Mesendoderm (in vitro differentiated cells): ENCODE measurements at regions not wholly inside any gene's neighbourhood (a gene's known extent, or its start where the extent isn't known, plus 50 kb on each side); places are given as distances from the start of the nearest gene placed in this dataset.

Experiments
- DNase-seq: peaks from one replicate; pipeline ENCODE4 v3.0.0; 2013
- H2AK5ac ChIP-seq: 2 replicates; pipeline ENCODE4 v1.6.1; 2013; ENCODE audit warnings: low read length, inconsistent platforms
- H2BK120ac ChIP-seq: 2 replicates; pipeline ENCODE4 v1.6.1; 2013; ENCODE audit warnings: low read depth, mild to moderate bottlenecking, low read length, moderate library complexity, mixed read lengths
- H2BK15ac ChIP-seq: replicated peaks from 2 replicates; pipeline ENCODE4 v1.6.1; 2013; ENCODE audit warnings: low read depth, mild to moderate bottlenecking, moderate library complexity
- H2BK5ac ChIP-seq: 2 replicates; pipeline ENCODE4 v1.6.1; 2013; ENCODE audit warnings: low read length, inconsistent platforms
- H3K18ac ChIP-seq: 2 replicates; pipeline ENCODE4 v1.6.1; 2013; ENCODE audit warnings: mild to moderate bottlenecking, low read length, mixed read lengths
- H3K23ac ChIP-seq: one replicate; pipeline ENCODE4 v1.6.1; 2013; ENCODE audit warnings: low read length
- H3K27ac ChIP-seq: 2 replicates; pipeline ENCODE4 v1.5.1; 2013; ENCODE audit warnings: low read depth, mild to moderate bottlenecking, inconsistent platforms, low read length, moderate library complexity
- H3K27me3 ChIP-seq: 2 replicates; pipeline ENCODE4 v1.6.1; 2013; ENCODE audit warnings: low read length, control low read depth, mild to moderate bottlenecking, inconsistent platforms; ENCODE audit not compliant: insufficient read depth, poor library complexity
- H3K36me3 ChIP-seq: 2 replicates; pipeline ENCODE4 v1.6.1; 2013; ENCODE audit warnings: low read length, inconsistent platforms; ENCODE audit not compliant: control insufficient read depth, insufficient read depth
- H3K4ac ChIP-seq: one replicate; pipeline ENCODE4 v1.6.1; 2013; ENCODE audit warnings: low read depth, mild to moderate bottlenecking, low read length, moderate library complexity
- H3K4me1 ChIP-seq: 2 replicates; pipeline ENCODE4 v1.6.1; 2013; ENCODE audit warnings: low read depth, low read length, inconsistent platforms; ENCODE audit not compliant: control insufficient read depth
- H3K4me2 ChIP-seq: 2 replicates; pipeline ENCODE4 v1.6.1; 2013; ENCODE audit warnings: low read length
- H3K4me3 ChIP-seq: 2 replicates; pipeline ENCODE4 v1.5.1; 2013; ENCODE audit warnings: mild to moderate bottlenecking, low read length
- H3K56ac ChIP-seq: one replicate; pipeline ENCODE4 v1.6.1; 2013; ENCODE audit warnings: low read length
- H3K79me1 ChIP-seq: 2 replicates; pipeline ENCODE4 v1.6.1; 2013; ENCODE audit warnings: low read length, inconsistent platforms
- H3K79me2 ChIP-seq: 2 replicates; pipeline ENCODE4 v1.6.1; 2013; ENCODE audit warnings: mild to moderate bottlenecking, low read length; ENCODE audit not compliant: control insufficient read depth, insufficient read depth
- H3K9ac ChIP-seq: 2 replicates; pipeline ENCODE4 v1.6.1; 2013; ENCODE audit warnings: low read length, inconsistent platforms
- H4K5ac ChIP-seq: one replicate; pipeline ENCODE4 v1.6.1; 2013; ENCODE audit warnings: low read length
- H4K8ac ChIP-seq: one replicate; pipeline ENCODE4 v1.6.1; 2013; ENCODE audit warnings: low read depth, mild to moderate bottlenecking, control low read depth, low read length, moderate library complexity
- WGBS: extraction: QIAGEN DNeasy Blood & Tissue Kit; methylation state at CpG from one replicate; pipeline ENCODE4 v1.1.7; 2013; ENCODE audit warnings: low lambda C conversion rate, missing lambda C conversion rate; ENCODE audit not compliant: insufficient coverage; ENCODE audit errors: extremely low coverage; 5-methylcytosine and 5-hydroxymethylcytosine counted together

DNA sequence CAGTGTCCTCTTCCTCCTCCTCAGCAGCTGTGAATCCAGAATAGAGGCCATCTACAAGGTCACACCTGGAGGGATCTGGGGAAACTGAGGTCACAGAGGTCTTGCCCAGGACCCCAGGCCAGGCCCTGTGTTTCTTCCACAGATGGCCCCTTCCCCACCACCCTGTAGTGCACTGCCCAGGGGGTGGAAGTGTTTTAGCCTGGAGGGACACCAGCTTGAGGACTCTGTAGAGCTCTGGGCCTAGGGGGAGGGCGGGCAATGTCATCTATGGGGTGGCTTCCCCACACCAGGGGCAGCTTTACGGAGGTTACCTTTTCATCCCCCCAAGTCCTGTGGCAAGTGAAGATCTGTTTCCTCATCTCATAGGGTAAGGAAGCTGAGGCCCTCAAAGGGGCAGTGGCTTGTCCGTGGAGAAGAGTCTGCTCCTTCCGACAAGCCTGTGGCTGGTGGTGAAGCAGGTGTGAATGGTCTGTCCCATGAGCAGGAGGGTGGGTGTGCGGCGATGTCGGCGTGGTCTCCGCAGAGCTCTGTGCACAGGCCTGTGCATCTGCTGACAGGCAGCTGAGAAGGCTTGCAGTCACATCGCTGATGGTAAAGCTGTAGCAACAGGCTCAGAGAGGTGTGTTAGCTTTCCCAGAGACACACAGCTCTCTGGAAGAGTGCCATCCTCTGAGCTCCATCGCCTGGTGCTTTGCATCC is 74.1 kb upstream of the WNT7B start:
- H3K18ac ChIP-seq, result no peak overlapping the region
- H3K9ac ChIP-seq, result no peak overlapping the region
- H3K56ac ChIP-seq, result no peak overlapping the region
- H3K79me2 ChIP-seq, result no peaks in the 10 kb centered on the region
- H4K5ac ChIP-seq, result no peak overlapping the region
- no peak overlapping the region for H2BK5ac ChIP-seq
- H3K27ac ChIP-seq, result no peak overlapping the region
- no peak for DNase-seq
- no peak overlapping the region for H2BK15ac ChIP-seq
- no peak overlapping the region for H3K23ac ChIP-seq
- whole genome bisulfite sequencing, result no CpG with 5 or more reads among the region's 11 CpGs
- no peak overlapping the region for H3K4ac ChIP-seq
- H2AK5ac ChIP-seq, result no peak overlapping the region
- H3K36me3 ChIP-seq, result no peaks in the 10 kb centered on the region
- no peaks in the 10 kb centered on the region for H3K27me3 ChIP-seq
- no peak overlapping the region for H2BK120ac ChIP-seq
- H3K4me1 ChIP-seq, result no peaks in the 10 kb centered on the region
- H3K4me3 ChIP-seq, result no peak overlapping the region
- no peak overlapping the region for H4K8ac ChIP-seq
- H3K4me2 ChIP-seq, result no peak overlapping the region
- no peaks in the 10 kb centered on the region for H3K79me1 ChIP-seq

DNA sequence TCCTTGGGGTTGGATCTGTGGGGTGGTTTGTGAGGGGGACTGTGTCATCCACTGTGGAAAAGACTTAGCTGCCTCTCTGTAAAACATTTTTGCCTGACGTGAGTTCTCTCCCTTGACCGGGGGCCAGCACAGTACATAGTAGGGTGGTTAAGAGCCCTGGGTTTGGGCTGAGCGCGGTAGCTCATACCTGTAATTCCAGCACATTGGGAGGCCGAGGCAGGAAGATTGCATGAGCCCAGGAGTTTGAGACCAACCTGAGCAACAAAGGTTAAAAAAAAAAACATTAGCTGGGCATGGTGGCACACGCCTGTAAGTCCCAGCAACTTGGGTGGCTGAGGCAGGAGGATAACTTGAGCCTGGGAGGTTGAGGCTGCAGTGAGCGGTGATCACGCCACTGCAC is 74.7 kb upstream of the WNT7B start:
- Histone ChIP-seq H3K4me2 (no peak overlapping the region), H3K9ac (no peak overlapping the region), H3K56ac (no peak overlapping the region), H3K79me2 (no peaks in the 10 kb centered on the region), H3K36me3 (no peaks in the 10 kb centered on the region), H3K18ac (no peak overlapping the region), H2BK120ac (no peak overlapping the region), H2AK5ac (no peak overlapping the region), H3K4me1 (no peaks in the 10 kb centered on the region), H3K4ac (no peak overlapping the region), H3K79me1 (no peaks in the 10 kb centered on the region), H3K27me3 (no peaks in the 10 kb centered on the region), H2BK15ac (no peak overlapping the region), H3K27ac (no peak overlapping the region), H3K4me3 (no peak overlapping the region), H4K8ac (no peak overlapping the region), H2BK5ac (no peak overlapping the region), H3K23ac (no peak overlapping the region), H4K5ac (no peak overlapping the region)
- WGBS, result no CpG with 5 or more reads among the region's 8 CpGs
- DNase-seq, result no peak

DNA sequence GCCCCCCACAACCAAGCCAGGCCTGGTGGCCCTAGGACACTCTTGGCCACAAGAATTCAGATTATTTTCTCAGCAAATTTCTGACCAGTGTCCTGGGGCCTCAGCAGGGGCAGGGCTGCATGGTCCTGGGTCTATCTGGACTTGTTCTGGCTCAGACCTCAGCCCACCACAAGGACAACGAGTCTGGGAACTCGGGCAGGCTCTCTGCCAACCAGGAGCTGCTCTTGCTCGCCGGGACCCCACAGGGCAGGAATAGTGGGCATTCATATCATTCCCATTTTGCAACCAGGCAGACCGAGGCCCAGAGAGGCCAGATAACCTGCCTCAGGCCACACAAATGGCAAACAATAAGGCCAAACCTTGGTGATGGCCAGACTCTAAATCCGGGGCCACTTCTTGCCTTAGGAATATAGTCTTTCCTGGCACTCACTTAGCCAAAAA is 75.4 kb upstream of the WNT7B start:
- H2BK15ac ChIP-seq, result no peak overlapping the region
- H3K4me1 ChIP-seq, result no peaks in the 10 kb centered on the region
- no peaks in the 10 kb centered on the region for H3K36me3 ChIP-seq
- no CpG with 5 or more reads among the region's 6 CpGs for WGBS
- no peak overlapping the region for H4K8ac ChIP-seq
- no peaks in the 10 kb centered on the region for H3K27me3 ChIP-seq
- no peak overlapping the region for H3K56ac ChIP-seq
- H3K18ac ChIP-seq, result no peak overlapping the region
- H3K23ac ChIP-seq, result no peak overlapping the region
- no peak overlapping the region for H3K27ac ChIP-seq
- no peak overlapping the region for H3K4me2 ChIP-seq
- H3K9ac ChIP-seq, result no peak overlapping the region
- no peak overlapping the region for H2BK5ac ChIP-seq
- H3K4me3 ChIP-seq, result no peak overlapping the region
- DNase-seq, result no peak
- no peaks in the 10 kb centered on the region for H3K79me2 ChIP-seq
- no peak overlapping the region for H2BK120ac ChIP-seq
- no peak overlapping the region for H2AK5ac ChIP-seq
- H3K4ac ChIP-seq, result no peak overlapping the region
- no peak overlapping the region for H4K5ac ChIP-seq
- H3K79me1 ChIP-seq, result no peaks in the 10 kb centered on the region

DNA sequence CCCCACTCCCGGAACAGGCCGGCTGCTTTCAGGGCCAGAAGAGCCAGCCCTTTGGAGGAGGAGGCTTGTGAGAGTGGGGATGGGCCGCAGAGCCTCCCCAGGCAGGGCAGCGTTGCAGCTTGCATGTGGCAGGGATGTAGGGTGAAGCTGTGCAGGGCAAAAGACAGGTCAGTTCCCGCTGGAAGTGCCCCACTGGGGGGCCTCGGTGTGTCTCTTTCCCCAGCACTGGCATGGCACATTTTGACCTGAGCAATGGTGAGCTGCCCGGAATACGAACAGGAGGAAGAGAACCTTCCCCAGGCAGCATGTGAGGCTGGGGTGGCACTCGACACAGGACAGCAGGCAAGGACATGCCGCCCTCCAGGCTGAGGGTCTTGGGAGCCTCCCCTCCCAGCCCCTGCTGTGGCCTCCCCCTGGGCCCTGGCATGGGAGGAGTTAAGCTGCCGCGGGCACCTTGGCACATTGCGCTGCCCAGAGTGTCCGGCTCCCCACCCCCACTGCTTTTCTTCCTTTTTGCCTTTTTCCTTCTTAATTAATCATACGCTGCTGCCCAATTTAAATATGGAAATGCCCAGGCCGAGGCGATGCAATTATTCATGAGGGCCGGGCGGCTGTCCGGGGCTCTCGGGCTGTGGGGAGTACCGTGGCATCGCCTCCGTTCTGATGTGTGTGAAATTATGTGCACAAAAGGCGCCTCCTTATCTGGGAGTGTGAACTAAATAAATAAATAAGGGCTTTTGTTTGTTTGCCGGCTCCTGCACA is 76.0 kb upstream of the WNT7B start:
- no peak overlapping the region for H2BK120ac ChIP-seq
- H3K9ac ChIP-seq, result no peak overlapping the region
- H2BK15ac ChIP-seq, result no peak overlapping the region
- H3K23ac ChIP-seq, result no peak overlapping the region
- WGBS, result no CpG with 5 or more reads among the region's 26 CpGs
- H3K4me1 ChIP-seq, result no peaks in the 10 kb centered on the region
- no peaks in the 10 kb centered on the region for H3K36me3 ChIP-seq
- H3K4me3 ChIP-seq, result no peak overlapping the region
- no peak overlapping the region for H3K18ac ChIP-seq
- DNase-seq, result no peak
- H3K4me2 ChIP-seq, result no peak overlapping the region
- no peak overlapping the region for H4K8ac ChIP-seq
- H3K79me1 ChIP-seq, result no peaks in the 10 kb centered on the region
- H2BK5ac ChIP-seq, result no peak overlapping the region
- H3K27ac ChIP-seq, result no peak overlapping the region
- H3K4ac ChIP-seq, result no peak overlapping the region
- no peaks in the 10 kb centered on the region for H3K79me2 ChIP-seq
- H3K56ac ChIP-seq, result no peak overlapping the region
- H3K27me3 ChIP-seq, result no peaks in the 10 kb centered on the region
- H4K5ac ChIP-seq, result no peak overlapping the region
- no peak overlapping the region for H2AK5ac ChIP-seq

DNA sequence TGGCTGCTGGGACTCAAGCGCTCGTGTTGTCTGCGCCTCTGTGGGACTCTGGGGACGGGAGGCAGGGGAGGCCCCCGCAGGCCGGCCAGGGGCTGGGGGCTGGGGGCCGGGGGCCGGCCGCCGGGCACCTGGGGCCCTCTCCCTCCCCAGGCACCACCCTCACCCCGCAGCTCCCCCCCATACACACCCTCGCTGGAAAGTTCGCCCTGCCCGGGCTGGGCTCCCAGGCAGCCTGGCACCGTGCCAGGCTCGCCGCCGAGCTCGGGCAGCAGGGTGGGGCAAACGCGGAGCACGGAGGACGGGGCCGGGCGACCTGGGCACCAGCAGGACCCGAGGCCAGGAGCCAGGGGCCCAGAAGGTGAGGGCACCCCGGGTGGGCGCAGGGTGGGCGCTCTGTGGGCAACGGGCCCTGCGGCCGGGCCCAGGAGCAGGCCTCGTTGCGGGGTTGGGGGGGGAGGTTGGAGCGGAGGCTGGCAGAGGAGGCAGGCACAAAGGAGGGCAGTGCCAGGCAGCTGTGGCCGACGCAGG is 76.7 kb upstream of the WNT7B start:
- Histone ChIP-seq H3K27me3 (no peaks in the 10 kb centered on the region), H3K18ac (no peak overlapping the region), H3K4me3 (no peak overlapping the region), H3K4me2 (no peak overlapping the region), H2AK5ac (no peak overlapping the region), H2BK120ac (no peak overlapping the region), H3K79me2 (no peaks in the 10 kb centered on the region), H2BK15ac (no peak overlapping the region), H4K8ac (no peak overlapping the region), H3K4ac (no peak overlapping the region), H3K56ac (no peak overlapping the region), H3K36me3 (no peaks in the 10 kb centered on the region), H3K79me1 (no peaks in the 10 kb centered on the region), H3K4me1 (no peaks in the 10 kb centered on the region), H4K5ac (no peak overlapping the region), H3K27ac (no peak overlapping the region), H3K23ac (no peak overlapping the region), H2BK5ac (no peak overlapping the region), H3K9ac (no peak overlapping the region)
- no peak for DNase-seq
- no CpG with 5 or more reads among the region's 37 CpGs for WGBS
